ENCODE measurements at regions not wholly inside any gene's neighbourhood (a gene's known extent, or its start where the extent isn't known, plus 50 kb on each side); places are given as distances from the start of the nearest gene placed in this dataset.

- no peaks in the 10 kb centered on the region for H3K36me3 ChIP-seq (ENCODE audit: insufficient read depth, low read length)
- H3K9me3 ChIP-seq (ENCODE audit: insufficient read depth, low read depth, low read length): no peaks in the 10 kb centered on the region
Observed at GRCh38 chr13:72205773-72206172, 338.8 kb upstream of the DACH1 start.

DNA sequence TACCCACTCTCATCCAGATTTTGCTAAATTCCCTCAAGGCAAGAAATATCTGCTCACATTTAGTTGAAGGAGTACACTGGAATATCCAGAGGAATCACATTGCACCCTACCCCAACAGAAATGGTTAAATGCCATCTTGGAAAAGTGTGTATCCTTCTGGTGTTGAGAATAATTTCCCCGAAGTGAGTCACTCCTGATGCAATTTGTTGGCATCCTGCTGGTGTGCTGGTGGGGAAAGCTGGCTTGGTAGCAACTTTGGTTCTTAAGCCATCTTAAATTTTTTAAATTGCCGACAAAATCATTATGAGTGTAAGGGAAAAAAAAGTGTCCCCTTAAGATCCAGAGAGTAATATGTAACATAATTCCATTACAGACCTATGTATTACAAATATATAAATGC lies 337.3 kb upstream of the DACH1 start:
- H3K4me1 ChIP-seq (ENCODE audit: insufficient read depth, low read length, poor library complexity, severe bottlenecking): no peaks in the 10 kb centered on the region
- no peaks in the 10 kb centered on the region for H3K9me3 ChIP-seq (ENCODE audit: insufficient read depth, low read depth, low read length)
- H3K9me2 ChIP-seq (replicated peaks; ENCODE audit: low read depth, low read length): no peaks in the 10 kb centered on the region
- no peak for TF ChIP-seq EZH2phosphoT487 (IDR thresholded peaks at IDR 0.05; ENCODE audit: borderline replicate concordance)
- TF ChIP-seq, protein P1, sequence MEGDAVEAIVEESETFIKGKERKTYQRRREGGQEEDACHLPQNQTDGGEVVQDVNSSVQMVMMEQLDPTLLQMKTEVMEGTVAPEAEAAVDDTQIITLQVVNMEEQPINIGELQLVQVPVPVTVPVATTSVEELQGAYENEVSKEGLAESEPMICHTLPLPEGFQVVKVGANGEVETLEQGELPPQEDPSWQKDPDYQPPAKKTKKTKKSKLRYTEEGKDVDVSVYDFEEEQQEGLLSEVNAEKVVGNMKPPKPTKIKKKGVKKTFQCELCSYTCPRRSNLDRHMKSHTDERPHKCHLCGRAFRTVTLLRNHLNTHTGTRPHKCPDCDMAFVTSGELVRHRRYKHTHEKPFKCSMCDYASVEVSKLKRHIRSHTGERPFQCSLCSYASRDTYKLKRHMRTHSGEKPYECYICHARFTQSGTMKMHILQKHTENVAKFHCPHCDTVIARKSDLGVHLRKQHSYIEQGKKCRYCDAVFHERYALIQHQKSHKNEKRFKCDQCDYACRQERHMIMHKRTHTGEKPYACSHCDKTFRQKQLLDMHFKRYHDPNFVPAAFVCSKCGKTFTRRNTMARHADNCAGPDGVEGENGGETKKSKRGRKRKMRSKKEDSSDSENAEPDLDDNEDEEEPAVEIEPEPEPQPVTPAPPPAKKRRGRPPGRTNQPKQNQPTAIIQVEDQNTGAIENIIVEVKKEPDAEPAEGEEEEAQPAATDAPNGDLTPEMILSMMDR (conservative IDR thresholded peaks at IDR 0.05; ENCODE audit: low read length): no peak
- no peaks in the 10 kb centered on the region for H3K79me2 ChIP-seq (ENCODE audit: insufficient read depth, low read length)
- H3K27me3 ChIP-seq (ENCODE audit: insufficient read depth, low read length, poor library complexity, severe bottlenecking): no peaks in the 10 kb centered on the region
- H3K4me2 ChIP-seq (ENCODE audit: low read depth, low read length, poor library complexity, severe bottlenecking): no peak overlapping the region
- no peak overlapping the region for H3K4me3 ChIP-seq (ENCODE audit: low read length, poor library complexity, severe bottlenecking)
- H2AFZ ChIP-seq (ENCODE audit: low read length): no peak overlapping the region
- no peaks in the 10 kb centered on the region for H3K36me3 ChIP-seq (ENCODE audit: insufficient read depth, low read length)
- H4K20me1 ChIP-seq (ENCODE audit: insufficient read depth, low read length, poor library complexity, severe bottlenecking): no peaks in the 10 kb centered on the region
- no peak overlapping the region for H3K9ac ChIP-seq (ENCODE audit: low read depth, low read length, poor library complexity, severe bottlenecking)
- H3F3A ChIP-seq (ENCODE audit: low read depth): no peaks in the 10 kb centered on the region

More at GRCh38 chr13:72205773-72206172, 338.8 kb upstream of the DACH1 start:
- Histone ChIP-seq H3F3A (ENCODE audit: low read depth) (no peaks in the 10 kb centered on the region), H3K9me2 (replicated peaks; ENCODE audit: low read depth, low read length) (no peaks in the 10 kb centered on the region), H2AFZ (ENCODE audit: low read length) (no peak overlapping the region), H3K79me2 (ENCODE audit: insufficient read depth, low read length) (no peaks in the 10 kb centered on the region), H3K9ac (ENCODE audit: low read depth, low read length, poor library complexity, severe bottlenecking) (no peak overlapping the region), H4K20me1 (ENCODE audit: insufficient read depth, low read length, poor library complexity, severe bottlenecking) (no peaks in the 10 kb centered on the region), H3K4me3 (ENCODE audit: low read length, poor library complexity, severe bottlenecking) (no peak overlapping the region), H3K4me2 (ENCODE audit: low read depth, low read length, poor library complexity, severe bottlenecking) (no peak overlapping the region), H3K4me1 (ENCODE audit: insufficient read depth, low read length, poor library complexity, severe bottlenecking) (no peaks in the 10 kb centered on the region), H3K27me3 (ENCODE audit: insufficient read depth, low read length, poor library complexity, severe bottlenecking) (no peaks in the 10 kb centered on the region)
- TF ChIP-seq, protein P1 (conservative IDR thresholded peaks at IDR 0.05; ENCODE audit: low read length): no peak
- no peak for TF ChIP-seq EZH2phosphoT487 (IDR thresholded peaks at IDR 0.05; ENCODE audit: borderline replicate concordance)

DNA sequence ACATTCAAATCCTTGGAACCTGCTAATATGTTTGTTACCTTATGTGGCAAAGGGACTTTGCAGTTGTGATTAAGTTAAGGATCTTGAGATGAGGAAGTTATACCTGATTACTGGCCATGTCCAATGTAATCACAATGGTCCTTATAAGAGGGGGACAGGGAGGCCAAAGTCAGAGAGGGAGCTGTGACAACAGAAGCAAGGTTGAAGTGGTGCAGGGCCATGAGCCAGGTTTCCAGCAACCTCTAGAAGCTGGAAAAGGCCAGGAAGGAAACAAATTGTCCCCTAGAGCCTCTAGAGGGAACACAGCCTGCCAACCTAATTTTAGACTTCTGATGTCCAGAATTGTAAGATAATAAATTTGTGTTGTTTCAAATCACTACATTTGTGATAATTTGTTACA lies 334.7 kb upstream of the DACH1 start:
- no peaks in the 10 kb centered on the region for H3F3A ChIP-seq (ENCODE audit: low read depth)
- no peaks in the 10 kb centered on the region for H3K9me3 ChIP-seq (ENCODE audit: insufficient read depth, low read depth, low read length)
- TF ChIP-seq, protein P1 (conservative IDR thresholded peaks at IDR 0.05; ENCODE audit: low read length): no peak
- TF ChIP-seq EZH2phosphoT487 (IDR thresholded peaks at IDR 0.05; ENCODE audit: borderline replicate concordance): no peak
- H3K36me3 ChIP-seq (ENCODE audit: insufficient read depth, low read length): no peaks in the 10 kb centered on the region
- H3K4me1 ChIP-seq (ENCODE audit: insufficient read depth, low read length, poor library complexity, severe bottlenecking): no peaks in the 10 kb centered on the region
- H3K9me2 ChIP-seq (replicated peaks; ENCODE audit: low read depth, low read length): no peaks in the 10 kb centered on the region
- H3K4me3 ChIP-seq (ENCODE audit: low read length, poor library complexity, severe bottlenecking): no peak overlapping the region
- no peaks in the 10 kb centered on the region for H3K79me2 ChIP-seq (ENCODE audit: insufficient read depth, low read length)
- no peaks in the 10 kb centered on the region for H4K20me1 ChIP-seq (ENCODE audit: insufficient read depth, low read length, poor library complexity, severe bottlenecking)
- H3K4me2 ChIP-seq (ENCODE audit: low read depth, low read length, poor library complexity, severe bottlenecking): no peak overlapping the region
- H3K27me3 ChIP-seq (ENCODE audit: insufficient read depth, low read length, poor library complexity, severe bottlenecking): no peaks in the 10 kb centered on the region
- H2AFZ ChIP-seq (ENCODE audit: low read length): no peak overlapping the region
- H3K9ac ChIP-seq (ENCODE audit: low read depth, low read length, poor library complexity, severe bottlenecking): no peak overlapping the region

Measured in Loucy (cell line).